GM18861 (cell line): ENCODE measurements at regions not wholly inside any gene's neighbourhood (a gene's known extent, or its start where the extent isn't known, plus 50 kb on each side); places are given as distances from the start of the nearest gene placed in this dataset.

Experiments used
- ATAC-seq: cut with Tn5 transposase; IDR thresholded peaks from one replicate; pipeline ENCODE4 v1.9.1; 2021; ENCODE audit not compliant: unreplicated experiment

GRCh38 chr6:21508753-21509152, 84.8 kb upstream of the SOX4 start:
- ATAC-seq: no peak

GRCh38 chr6:21511891-21512550, 81.5 kb upstream of the SOX4 start:
- ATAC-seq: no peak

DNA sequence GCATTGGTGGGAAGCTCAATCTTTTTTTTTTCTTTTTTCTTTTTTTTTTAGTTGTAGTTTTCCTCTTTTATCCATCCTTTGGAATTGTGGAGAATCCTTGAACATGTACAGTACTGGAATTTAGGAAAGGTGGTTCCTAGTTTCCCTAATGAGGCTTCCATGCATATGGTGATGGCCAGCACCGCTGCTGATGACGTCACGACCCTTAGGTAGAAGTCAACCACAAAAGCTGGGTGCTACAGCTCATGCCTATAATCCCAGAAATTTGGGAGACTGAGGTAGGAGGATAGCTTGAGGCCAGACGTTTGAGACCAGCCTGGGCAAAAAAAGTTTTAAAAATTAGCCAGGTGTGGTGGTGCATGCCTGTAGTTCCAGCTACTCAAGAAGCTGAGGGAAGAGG, 79.3 kb upstream of the SOX4 start:
- no peak for ATAC-seq

DNA sequence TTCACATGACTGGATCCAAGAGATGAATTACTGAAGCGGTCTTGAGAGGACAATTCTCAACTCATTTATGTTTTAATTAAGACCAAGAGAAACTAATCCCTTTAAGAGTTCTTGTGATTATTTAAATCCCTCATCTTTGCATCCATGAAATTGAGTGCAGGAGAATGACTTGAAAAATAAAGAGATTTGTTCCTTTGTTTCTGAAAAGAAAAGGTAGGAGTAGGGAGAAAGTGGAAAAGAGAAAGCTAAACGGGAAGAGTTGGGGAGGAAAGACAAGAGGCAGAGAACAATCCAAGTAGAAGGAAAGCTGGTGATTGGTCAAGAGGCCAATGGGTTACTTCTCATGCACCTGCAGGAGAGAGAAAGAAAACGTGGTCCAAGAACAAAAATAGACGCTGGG, 75.2 kb upstream of the SOX4 start:
- ATAC-seq: no peak

- no peak for ATAC-seq
These were observed 73.9 kb upstream of the SOX4 start for GRCh38 chr6:21519642-21520041.

DNA sequence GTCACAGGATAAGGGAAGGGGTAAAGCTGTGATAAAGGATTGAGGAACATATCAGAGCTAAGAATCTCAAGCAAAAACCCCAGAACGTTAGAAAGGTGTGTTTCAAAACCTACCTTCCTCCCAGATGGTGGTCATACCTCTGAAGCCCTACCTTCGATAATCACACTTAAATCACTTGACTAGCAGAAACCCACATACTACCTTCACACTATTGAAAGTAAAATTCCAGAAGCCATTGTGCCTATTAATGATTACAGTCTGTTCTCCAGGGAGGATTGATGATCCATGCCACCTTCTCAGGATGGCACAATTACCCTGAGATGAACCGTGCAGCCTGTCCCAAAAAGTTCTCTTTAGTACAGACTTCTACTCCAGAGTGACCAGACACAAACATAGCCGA, 72.3 kb upstream of the SOX4 start:
- no peak for ATAC-seq

DNA sequence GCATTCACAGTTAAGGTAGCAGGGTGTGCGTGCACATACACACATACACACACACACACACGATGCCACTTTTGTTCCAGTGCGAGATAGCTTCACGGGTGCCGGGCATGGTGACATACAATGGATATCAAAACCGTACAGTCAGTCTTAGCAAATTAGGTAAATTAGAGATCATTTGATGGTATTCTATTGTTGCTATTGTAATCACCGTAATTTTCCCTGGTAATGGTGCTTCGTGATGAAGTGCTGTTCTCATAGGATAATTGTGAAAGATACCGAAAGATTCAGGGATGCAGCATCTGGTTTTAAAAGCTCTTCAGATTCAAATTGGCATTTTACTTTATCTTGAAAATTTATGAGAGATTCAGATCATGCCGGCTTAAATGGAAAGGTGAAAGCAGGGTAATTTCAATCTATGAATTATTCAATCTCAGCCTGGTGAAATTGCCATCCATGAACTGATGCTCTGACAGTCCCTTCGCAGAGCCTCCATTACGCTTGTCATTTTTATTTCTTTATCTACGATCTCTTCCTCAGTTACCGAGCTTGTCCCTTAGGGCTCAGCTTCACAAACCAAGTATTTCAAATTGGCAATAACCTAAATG, 71.3 kb upstream of the SOX4 start:
- no peak for ATAC-seq

- no peak for ATAC-seq
These were observed 70.6 kb upstream of the SOX4 start for GRCh38 chr6:21522797-21523456.

GRCh38 chr6:21523652-21524051, 69.9 kb upstream of the SOX4 start:
- ATAC-seq: no peak

DNA sequence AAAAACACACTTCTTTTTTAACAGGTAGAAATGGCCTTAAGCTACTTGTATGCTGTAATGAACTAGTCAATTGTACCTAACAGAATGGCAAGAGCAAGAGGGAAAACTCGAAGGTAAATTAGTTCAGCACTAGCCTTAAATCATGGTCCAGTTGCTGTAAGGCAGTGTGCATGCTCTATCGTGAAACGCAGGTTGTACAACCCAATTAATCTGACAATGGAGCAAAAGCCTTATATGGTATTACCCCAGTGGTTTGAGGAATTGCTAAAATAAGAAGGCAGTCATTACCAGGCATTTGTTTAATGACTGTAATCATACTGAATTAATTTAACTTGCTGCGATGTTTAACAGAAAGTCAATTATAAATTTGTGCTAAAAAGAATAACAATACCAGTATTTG, 69.3 kb upstream of the SOX4 start:
- ATAC-seq: no peak

GRCh38 chr6:21526974-21527373, 66.6 kb upstream of the SOX4 start:
- ATAC-seq: no peak

DNA sequence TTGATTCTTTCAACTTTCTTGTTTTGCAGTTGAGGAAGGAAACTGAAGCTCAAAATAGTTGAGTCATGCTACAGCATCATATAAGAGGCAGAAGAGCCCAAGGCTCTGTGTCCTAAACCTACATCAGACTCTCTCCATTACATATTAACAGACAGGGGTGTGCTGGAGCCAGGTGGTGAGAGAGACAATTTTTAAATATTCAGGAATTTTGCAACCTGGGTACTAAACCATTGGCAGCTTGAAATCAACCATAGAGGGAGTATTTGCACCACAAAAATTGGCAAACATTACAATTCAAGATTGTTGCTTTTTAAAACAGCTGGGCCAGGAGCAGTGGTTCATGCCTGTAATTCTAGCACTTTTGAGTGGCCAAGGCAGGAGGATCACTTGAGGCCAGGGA, 65.8 kb upstream of the SOX4 start:
- no peak for ATAC-seq

- no peak for ATAC-seq
These were observed 64.1 kb upstream of the SOX4 start for GRCh38 chr6:21529431-21529830.

DNA sequence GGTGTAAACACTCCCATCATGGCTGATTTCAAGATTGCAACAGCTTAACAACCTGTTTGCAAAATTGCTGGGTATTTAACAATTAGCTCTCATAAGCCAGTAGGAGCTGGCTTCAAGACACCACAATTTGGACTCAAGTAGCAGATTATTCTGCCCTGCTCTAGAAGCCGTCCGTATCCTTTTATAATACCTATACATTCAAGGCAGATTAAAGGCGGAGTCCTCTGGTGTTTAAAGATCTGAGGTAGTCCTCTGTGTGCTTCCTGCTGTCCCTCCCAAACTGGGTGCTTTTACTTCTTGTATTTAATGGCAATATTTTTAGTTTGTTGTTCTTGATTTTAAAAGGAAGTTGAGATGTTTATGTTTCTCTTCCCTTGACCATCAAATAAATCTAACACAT, 62.2 kb upstream of the SOX4 start:
- ATAC-seq: no peak

DNA sequence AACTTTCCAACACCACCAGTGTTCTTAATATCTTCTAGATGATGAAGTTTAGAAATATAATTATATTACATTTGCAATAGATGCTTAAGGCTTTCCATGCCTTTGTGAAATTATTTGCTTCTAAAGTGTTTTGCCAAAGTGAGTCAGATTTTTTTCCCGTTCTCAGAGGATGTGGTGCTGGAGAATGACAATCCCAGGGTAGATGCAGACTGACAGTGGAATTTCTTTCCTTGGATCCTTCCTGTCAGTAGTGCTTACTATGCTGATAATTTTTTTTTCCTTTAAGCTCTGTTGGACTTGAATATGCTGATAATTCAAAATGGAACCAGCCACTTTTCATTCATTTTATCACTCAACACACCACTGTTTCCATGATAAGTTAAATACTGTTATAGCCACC, 59.9 kb upstream of the SOX4 start:
- no peak for ATAC-seq

GRCh38 chr6:21536280-21536766, 57.2 kb upstream of the SOX4 start:
- no peak for ATAC-seq

DNA sequence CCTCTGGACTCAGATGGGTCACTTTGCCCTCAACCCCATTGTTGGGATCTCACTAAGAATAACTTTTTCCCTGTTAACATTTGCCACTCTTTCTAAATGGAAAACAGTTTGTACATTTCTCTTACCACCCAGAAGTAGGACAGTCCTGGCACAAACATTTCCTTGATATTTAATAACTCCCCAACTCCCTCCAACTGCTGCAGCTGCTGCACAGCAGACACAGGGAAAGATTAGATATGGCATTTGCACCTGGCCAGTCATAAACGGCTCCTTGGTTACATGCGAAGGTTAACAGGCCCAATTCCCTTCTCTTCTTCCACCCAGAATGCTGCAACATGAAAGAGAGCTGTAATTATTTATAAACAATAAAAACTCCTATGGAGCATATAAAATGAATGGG, 55.9 kb upstream of the SOX4 start:
- ATAC-seq: no peak

- ATAC-seq: no peak
These were observed 55.3 kb upstream of the SOX4 start for GRCh38 chr6:21538186-21538798.

- no peak for ATAC-seq
These were observed 53.9 kb upstream of the SOX4 start for GRCh38 chr6:21539621-21540100.
